ENCODE measurements at regions not wholly inside any gene's neighbourhood (a gene's known extent, or its start where the extent isn't known, plus 50 kb on each side); places are given as distances from the start of the nearest gene placed in this dataset.

GRCh38 chr9:102459828-102460227, 535.3 kb upstream of the CYLC2 start:
- TF ChIP-seq CTCF (IDR thresholded peaks at IDR 0.05): no peak
- TF ChIP-seq EP300 (IDR thresholded peaks at IDR 0.05): no peak
- no peak for TF ChIP-seq POLR2A (IDR thresholded peaks at IDR 0.05; ENCODE audit: low read depth)

All from esophagus muscularis mucosa (tissue), 4 donors.